DND-41 (cell line): ENCODE measurements at regions not wholly inside any gene's neighbourhood (a gene's known extent, or its start where the extent isn't known, plus 50 kb on each side); places are given as distances from the start of the nearest gene placed in this dataset.

Experiments
- ATAC-seq: fragments of 200-7000 bp; cut with Tn5 transposase; 3 replicates; pipeline ENCODE4 v1.9.1; 2021; ENCODE audit warnings: low read depth; ENCODE audit not compliant: insufficient read depth
- DNase-seq: peaks from one replicate; pipeline ENCODE4 v3.0.0-alpha.2; 2020
- H2AFZ ChIP-seq: 2 replicates; pipeline ENCODE4 v1.6.0; 2012; ENCODE audit warnings: low read depth, low read length
- H3K27ac ChIP-seq: 2 replicates; pipeline ENCODE4 v1.5.1; 2012; ENCODE audit warnings: low read length, inconsistent platforms
- H3K27me3 ChIP-seq: fragments of 200-600 bp; sonication (generic); 2 replicates; pipeline ENCODE4 v1.6.0; 2012; ENCODE audit warnings: low read length, mild to moderate bottlenecking, inconsistent platforms; ENCODE audit not compliant: insufficient read depth, poor library complexity
- H3K36me3 ChIP-seq: 2 replicates; pipeline ENCODE4 v1.5.1; 2012; ENCODE audit warnings: low read length, inconsistent platforms; ENCODE audit not compliant: insufficient read depth
- H3K4me1 ChIP-seq: 2 replicates; pipeline ENCODE4 v1.5.1; 2012; ENCODE audit warnings: mild to moderate bottlenecking, low read length; ENCODE audit not compliant: insufficient read depth
- H3K4me2 ChIP-seq: 2 replicates; pipeline ENCODE4 v1.6.0; 2012; ENCODE audit warnings: mild to moderate bottlenecking, moderate library complexity, low read length, inconsistent platforms; ENCODE audit not compliant: insufficient read depth
- H3K4me3 ChIP-seq, 2 experiments: fragments of 200-600 bp in 1 of 2; shearing (Covaris generic) in 1 of 2; 2 replicates each; pipeline ENCODE4 v1.5.1; 2012 to 2016; ENCODE audit warnings: inconsistent platforms in 2 of 2, low read length in 2 of 2, mild to moderate bottlenecking in 2 of 2, low read depth in 1 of 2, moderate library complexity in 1 of 2
- H3K79me2 ChIP-seq: 2 replicates; pipeline ENCODE4 v1.6.0; 2012; ENCODE audit warnings: low read length, inconsistent platforms; ENCODE audit not compliant: insufficient read depth
- H3K9ac ChIP-seq: 2 replicates; pipeline ENCODE4 v1.6.0; 2012; ENCODE audit warnings: low read depth, mild to moderate bottlenecking, inconsistent platforms, low read length, moderate library complexity
- H3K9me3 ChIP-seq: 2 replicates; pipeline ENCODE4 v1.5.1; 2012; ENCODE audit warnings: low read length, moderate library complexity, mild to moderate bottlenecking, inconsistent platforms; ENCODE audit not compliant: insufficient read depth, severe bottlenecking
- H4K20me1 ChIP-seq: 2 replicates; pipeline ENCODE4 v1.6.0; 2012; ENCODE audit warnings: low read length; ENCODE audit not compliant: insufficient read depth
- EZH2 ChIP-seq: IDR thresholded peaks from 3 replicates; pipeline ENCODE4 v1.6.1; 2012; ENCODE audit warnings: borderline replicate concordance, low read depth, mild to moderate bottlenecking, moderate library complexity, low read length, inconsistent platforms; ENCODE audit not compliant: severe bottlenecking
- TF ChIP-seq, protein P1 (sequence below): IDR thresholded peaks from 2 replicates; pipeline ENCODE4 v1.5.1; 2012; ENCODE audit warnings: borderline replicate concordance, low read length, moderate library complexity, mild to moderate bottlenecking; ENCODE audit not compliant: poor library complexity, severe bottlenecking; ENCODE audit errors: extremely low read depth

DNA sequence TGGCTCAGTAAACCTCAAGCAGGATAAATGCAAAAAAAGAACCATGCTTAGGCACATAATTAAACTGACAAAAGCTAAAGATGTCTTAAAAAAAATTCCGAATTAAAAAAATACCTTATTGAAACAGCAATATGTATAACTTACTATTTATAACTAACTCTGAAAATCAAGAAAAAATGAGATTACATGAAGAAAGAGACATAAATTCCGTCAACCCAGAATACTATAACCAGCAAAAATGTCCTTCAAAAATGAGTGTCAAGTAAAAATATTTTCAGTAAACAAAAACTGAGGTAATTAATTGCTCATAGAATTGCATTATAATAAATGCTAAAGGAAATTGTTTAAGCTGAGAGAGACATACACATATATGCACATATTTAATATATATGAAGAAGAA, 474.5 kb upstream of the SYT4 start:
- no peak for ATAC-seq

DNA sequence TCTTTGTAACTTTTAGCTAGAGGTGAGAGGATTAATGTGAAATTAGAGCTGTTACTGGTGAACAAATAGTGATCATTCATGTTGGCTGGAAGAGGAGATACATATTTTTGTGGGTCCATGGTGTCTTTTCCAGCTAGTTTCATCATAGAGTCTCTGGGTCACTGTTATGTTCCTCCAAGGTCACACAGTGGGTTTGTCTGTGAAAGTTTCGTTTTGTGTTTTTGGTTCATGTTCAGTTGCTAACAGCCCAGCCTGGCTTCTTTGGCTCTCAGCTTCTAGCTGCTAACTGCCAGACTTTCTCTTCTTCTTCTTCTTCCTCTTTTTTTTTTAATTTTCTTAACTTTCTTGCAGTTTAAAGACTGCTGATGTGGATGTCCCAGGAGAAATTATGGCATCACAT, 480.0 kb upstream of the SYT4 start:
- no peak for ATAC-seq
- no peak overlapping the region for H2AFZ ChIP-seq
- H3K36me3 ChIP-seq: no peaks in the 10 kb centered on the region
- H3K4me3 ChIP-seq: no peak overlapping the region
- H3K27ac ChIP-seq: no peak overlapping the region
- no peak for DNase-seq
- no peaks in the 10 kb centered on the region for H4K20me1 ChIP-seq
- TF ChIP-seq, protein P1, sequence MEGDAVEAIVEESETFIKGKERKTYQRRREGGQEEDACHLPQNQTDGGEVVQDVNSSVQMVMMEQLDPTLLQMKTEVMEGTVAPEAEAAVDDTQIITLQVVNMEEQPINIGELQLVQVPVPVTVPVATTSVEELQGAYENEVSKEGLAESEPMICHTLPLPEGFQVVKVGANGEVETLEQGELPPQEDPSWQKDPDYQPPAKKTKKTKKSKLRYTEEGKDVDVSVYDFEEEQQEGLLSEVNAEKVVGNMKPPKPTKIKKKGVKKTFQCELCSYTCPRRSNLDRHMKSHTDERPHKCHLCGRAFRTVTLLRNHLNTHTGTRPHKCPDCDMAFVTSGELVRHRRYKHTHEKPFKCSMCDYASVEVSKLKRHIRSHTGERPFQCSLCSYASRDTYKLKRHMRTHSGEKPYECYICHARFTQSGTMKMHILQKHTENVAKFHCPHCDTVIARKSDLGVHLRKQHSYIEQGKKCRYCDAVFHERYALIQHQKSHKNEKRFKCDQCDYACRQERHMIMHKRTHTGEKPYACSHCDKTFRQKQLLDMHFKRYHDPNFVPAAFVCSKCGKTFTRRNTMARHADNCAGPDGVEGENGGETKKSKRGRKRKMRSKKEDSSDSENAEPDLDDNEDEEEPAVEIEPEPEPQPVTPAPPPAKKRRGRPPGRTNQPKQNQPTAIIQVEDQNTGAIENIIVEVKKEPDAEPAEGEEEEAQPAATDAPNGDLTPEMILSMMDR: no peak
- TF ChIP-seq EZH2: no peak
- H3K4me1 ChIP-seq: no peaks in the 10 kb centered on the region
- no peaks in the 10 kb centered on the region for H3K9me3 ChIP-seq
- H3K9ac ChIP-seq: no peak overlapping the region
- no peak overlapping the region for H3K4me2 ChIP-seq
- H3K27me3 ChIP-seq: no peaks in the 10 kb centered on the region
- H3K79me2 ChIP-seq: no peaks in the 10 kb centered on the region

More for the DNA sequence above, 474.5 kb upstream of the SYT4 start:
- TF ChIP-seq, protein P1: no peak
- no peak for TF ChIP-seq EZH2
- no peaks in the 10 kb centered on the region for H3K79me2 ChIP-seq
- no peak overlapping the region for H3K4me2 ChIP-seq
- H3K27ac ChIP-seq: no peak overlapping the region
- no peak overlapping the region for H2AFZ ChIP-seq
- no peaks in the 10 kb centered on the region for H3K4me1 ChIP-seq
- peaks cover 8% of the 10 kb centered on the region for H3K9me3 ChIP-seq
- no peaks in the 10 kb centered on the region for H3K36me3 ChIP-seq
- no peak overlapping the region for H3K4me3 ChIP-seq
- no peak for DNase-seq
- H4K20me1 ChIP-seq: no peaks in the 10 kb centered on the region
- no peaks in the 10 kb centered on the region for H3K27me3 ChIP-seq
- H3K9ac ChIP-seq: no peak overlapping the region

DNA sequence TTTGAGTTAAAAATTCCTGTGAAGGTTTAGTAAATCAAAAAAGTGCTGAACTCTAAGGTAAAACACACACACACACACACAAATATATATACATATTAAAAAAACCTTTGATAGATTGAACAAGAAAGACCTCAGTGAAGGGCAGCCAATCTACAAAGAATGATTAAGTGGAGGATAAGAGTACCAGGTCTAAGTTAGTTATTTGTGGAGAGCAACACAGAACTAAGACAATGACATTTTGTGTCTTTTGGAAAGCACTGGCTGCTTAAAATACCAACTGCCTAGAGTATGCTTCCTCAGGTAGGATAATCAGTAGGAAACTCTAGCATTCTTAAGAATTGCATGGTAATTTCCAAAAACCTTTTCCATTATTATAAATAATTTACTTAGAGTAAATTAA, 481.4 kb upstream of the SYT4 start:
- Histone ChIP-seq H3K27ac (no peak overlapping the region), H3K4me3 (no peak overlapping the region), H3K27me3 (no peaks in the 10 kb centered on the region), H3K36me3 (no peaks in the 10 kb centered on the region), H3K9ac (no peak overlapping the region), H2AFZ (no peak overlapping the region), H3K4me2 (no peak overlapping the region), H3K4me1 (no peaks in the 10 kb centered on the region), H3K79me2 (no peaks in the 10 kb centered on the region), H4K20me1 (no peaks in the 10 kb centered on the region), H3K9me3 (no peaks in the 10 kb centered on the region)
- ATAC-seq (no peak), DNase-seq (no peak)
- TF ChIP-seq, protein P1: no peak
- TF ChIP-seq EZH2: no peak

DNA sequence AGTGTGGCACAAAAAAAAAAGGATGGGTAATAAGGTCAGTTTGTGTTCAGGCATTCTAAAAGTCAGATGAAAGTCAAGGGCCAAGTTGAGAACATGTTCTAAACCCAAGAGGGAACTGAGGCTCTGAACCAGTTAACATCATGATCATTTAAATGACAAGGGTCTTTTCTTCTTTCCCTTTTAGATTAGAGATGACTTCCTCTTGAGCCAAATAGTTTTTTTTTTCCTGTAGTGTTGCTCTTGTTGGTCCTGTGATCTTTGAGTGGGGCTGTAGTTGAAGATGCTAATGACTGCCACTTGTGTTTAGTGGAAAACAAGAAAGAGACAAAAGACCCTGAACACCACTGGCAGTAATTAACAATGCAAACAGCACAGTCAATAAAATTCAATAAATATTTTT, 482.7 kb upstream of the SYT4 start:
- DNase-seq (no peak), ATAC-seq (no peak)
- no peak overlapping the region for H2AFZ ChIP-seq
- TF ChIP-seq, protein P1: no peak
- TF ChIP-seq EZH2: no peak
- no peak overlapping the region for H3K9ac ChIP-seq
- H3K27ac ChIP-seq: no peak overlapping the region
- no peaks in the 10 kb centered on the region for H3K36me3 ChIP-seq
- no peaks in the 10 kb centered on the region for H3K9me3 ChIP-seq
- no peaks in the 10 kb centered on the region for H3K4me1 ChIP-seq
- no peaks in the 10 kb centered on the region for H3K79me2 ChIP-seq
- H3K4me3 ChIP-seq: no peak overlapping the region
- H3K4me2 ChIP-seq: no peak overlapping the region
- no peaks in the 10 kb centered on the region for H4K20me1 ChIP-seq
- H3K27me3 ChIP-seq: no peaks in the 10 kb centered on the region
